Neural progenitor cell (in vitro differentiated cells): ENCODE measurements at regions not wholly inside any gene's neighbourhood (a gene's known extent, or its start where the extent isn't known, plus 50 kb on each side); places are given as distances from the start of the nearest gene placed in this dataset.
"Not testable (repeated sequence)": the region's sequence is repeated elsewhere in the genome, so short reads cannot be mapped to it uniquely, and the experiment has no call there.

Experiments
- CTCF ChIP-seq: fragments of 200-600 bp; sonication (generic); IDR thresholded peaks from 2 replicates; pipeline ENCODE4 v1.5.1; 2017; ENCODE audit warnings: antibody characterized with exemption, mild to moderate bottlenecking
- EZH2 ChIP-seq: fragments of 200-600 bp; sonication (generic); IDR thresholded peaks from 2 replicates; pipeline ENCODE4 v1.6.1; 2017; ENCODE audit warnings: antibody characterized with exemption, mild to moderate bottlenecking, moderate library complexity
- EZH2phosphoT487 ChIP-seq: fragments of 200-600 bp; sonication (generic); IDR thresholded peaks from 2 replicates; pipeline ENCODE4 v1.6.1; 2017; ENCODE audit warnings: antibody characterized with exemption

- not testable (repeated sequence) for TF ChIP-seq CTCF, EZH2phosphoT487, EZH2
These were observed 395.4 kb upstream of the NR3C2 start for GRCh38 chr4:148837571-148837970.
